HG03045 (cell line): ENCODE measurements at regions not wholly inside any gene's neighbourhood (a gene's known extent, or its start where the extent isn't known, plus 50 kb on each side); places are given as distances from the start of the nearest gene placed in this dataset.

ENCODE experiments used
- ATAC-seq: cut with Tn5 transposase; IDR thresholded peaks from one replicate; pipeline ENCODE4 v1.9.1; 2021; ENCODE audit warnings: mild to moderate bottlenecking, moderate library complexity; ENCODE audit not compliant: unreplicated experiment

DNA sequence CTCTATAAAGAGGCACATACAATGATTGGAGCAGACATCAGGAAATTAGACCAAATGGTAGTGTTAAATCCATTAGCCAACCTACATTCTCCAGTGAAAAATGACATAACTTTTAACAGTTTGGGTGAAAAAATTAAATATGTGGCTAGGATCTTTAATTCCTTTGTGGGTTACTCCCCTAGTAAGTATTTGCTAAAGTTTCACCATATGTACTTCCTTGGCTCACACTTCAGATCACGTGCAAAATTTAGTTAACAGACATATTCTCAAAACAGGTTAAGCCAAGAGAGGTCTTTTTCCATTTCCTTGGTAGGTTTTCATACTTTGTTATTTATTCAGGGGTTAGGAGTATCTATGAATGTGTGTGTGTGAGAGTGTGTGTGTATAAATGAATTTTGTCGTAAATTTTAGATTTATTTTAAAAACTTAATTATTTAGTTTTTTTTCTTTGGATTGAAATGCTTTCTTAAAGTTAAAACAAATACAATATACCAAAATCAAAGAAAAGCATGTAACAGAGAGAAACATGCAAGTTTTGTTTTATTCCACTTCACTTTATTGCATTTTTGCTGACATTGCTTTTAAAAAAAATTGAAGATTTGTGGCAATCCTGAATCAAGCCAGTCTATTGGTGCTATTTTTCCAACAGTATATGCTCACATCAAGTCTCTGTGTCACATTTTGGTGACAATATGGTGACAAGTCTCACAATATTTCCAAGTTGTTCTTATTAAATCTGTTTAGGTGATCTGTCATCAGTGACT, 258.7 kb downstream of the FLRT2 start:
- no peak for ATAC-seq

GRCh38 chr14:85766295-85766694, 236.4 kb downstream of the FLRT2 start:
- no peak for ATAC-seq

GRCh38 chr14:85764822-85765221, 234.9 kb downstream of the FLRT2 start:
- ATAC-seq = no peak

GRCh38 chr14:85762526-85762925, 232.6 kb downstream of the FLRT2 start:
- ATAC-seq = no peak

DNA sequence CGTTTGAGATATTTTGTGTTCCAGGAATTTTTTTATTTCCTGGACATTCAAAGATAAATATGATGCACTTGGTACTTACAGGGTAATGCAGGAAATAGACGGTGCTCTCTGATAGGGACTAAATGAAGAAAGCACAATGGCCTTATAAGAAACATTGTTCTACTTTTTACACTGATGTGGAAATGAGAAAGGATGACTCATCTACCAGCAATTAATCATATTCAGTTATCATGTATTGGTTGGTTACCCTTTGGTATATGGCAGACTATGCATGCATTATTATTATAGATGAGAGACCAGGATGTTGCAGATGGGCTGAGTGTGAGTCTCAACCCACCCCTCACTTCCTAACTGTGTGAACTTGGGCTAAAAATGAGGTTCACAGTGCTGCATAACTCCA, 222.2 kb downstream of the FLRT2 start:
- ATAC-seq = no peak

DNA sequence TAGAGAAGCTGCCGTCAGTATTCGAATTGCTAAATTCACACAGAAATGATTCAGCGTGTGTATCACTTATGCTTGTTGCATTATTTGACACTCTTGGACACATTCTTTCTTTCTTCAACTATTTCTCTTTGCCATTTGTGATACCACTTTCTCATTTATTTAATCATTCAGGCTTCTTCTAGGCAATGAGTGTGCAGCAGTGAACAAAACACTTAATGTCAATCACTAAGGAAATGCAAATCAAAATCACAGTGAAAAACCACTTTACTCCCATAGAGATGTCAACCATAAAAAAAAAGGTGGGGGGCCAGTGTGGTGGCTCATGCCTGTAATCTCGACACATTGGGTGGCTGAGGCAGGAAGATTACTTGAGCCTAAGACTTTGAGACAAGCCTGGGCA, 214.6 kb downstream of the FLRT2 start:
- ATAC-seq = no peak

DNA sequence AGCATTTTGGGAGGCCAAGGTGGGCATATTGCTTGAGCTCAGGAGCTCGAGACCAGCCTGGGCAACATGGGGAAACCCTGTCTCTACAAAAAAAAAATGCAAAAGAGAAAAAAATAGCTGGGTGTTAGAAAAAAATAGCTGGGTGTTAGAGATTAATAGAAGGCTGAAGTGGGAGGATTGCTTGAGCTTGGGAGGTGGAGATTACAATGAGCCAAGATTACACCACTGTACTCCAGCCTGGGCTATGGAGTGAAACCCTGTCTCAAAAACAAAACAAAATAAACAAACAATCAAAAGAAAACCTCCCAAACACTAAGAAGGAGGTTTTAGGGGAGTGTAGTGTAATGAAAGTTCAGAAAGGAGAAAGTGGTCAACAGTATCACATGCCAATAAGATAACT, 202.1 kb downstream of the FLRT2 start:
- no peak for ATAC-seq

DNA sequence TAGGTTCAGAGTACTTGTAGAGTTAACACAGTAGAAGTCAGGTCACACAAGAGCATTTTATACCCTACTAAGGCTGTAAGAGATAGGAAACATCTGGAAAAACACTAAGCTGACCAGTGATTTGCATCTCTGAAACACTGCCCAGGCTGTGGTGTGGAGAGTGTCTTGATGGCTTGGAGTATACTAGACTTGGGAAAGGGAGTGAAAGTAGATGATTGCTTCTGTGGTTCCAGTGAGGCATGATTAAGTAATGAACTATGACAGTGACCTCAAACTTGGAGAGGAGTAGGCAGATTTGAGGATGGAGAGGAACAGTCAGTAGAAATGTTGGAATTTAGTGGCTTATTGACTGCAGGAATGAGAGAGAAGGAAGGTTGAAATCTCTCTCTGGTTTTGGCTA, 201.2 kb downstream of the FLRT2 start:
- ATAC-seq = no peak

- no peak for ATAC-seq
Observed at GRCh38 chr14:85728476-85729065, 198.6 kb downstream of the FLRT2 start.

DNA sequence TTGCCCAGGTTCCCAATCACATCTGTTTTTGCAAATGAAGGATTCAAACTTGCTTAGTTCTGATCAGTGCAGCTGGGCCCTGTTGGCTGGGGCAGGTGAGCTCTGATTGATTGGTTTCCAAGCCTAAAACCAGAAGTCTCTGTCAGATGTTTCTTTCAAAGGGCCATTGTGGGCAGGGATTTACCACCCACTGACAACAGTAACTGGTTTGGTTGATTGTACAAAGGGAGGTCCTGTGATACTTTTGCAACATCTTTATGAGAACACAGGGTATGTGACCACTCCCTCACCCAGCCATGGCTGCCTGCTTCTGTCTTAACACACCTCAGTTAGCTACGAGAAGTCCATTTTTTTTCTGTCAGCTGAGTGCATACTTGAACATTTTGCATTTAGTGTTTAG, 184.1 kb downstream of the FLRT2 start:
- ATAC-seq = no peak

DNA sequence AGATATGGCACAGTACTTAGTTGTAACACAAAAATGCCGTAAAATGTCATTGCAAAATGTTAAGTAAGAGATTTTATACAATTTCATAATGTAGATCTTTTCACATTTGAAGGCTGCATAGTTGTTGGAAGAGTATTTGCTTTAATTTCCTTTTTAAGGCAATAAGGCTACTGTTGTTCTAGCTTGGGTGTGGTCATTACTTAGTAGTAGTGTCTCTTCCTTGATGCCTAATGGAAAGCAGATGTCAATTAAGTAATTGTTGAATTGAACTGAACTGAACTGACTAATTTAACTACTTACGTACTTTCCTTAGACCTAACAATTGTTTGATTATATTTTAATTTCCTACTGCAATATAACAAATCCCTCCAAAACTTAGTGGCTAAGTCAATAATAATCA, 181.7 kb downstream of the FLRT2 start:
- no peak for ATAC-seq
